ENCODE measurements at regions not wholly inside any gene's neighbourhood (a gene's known extent, or its start where the extent isn't known, plus 50 kb on each side); places are given as distances from the start of the nearest gene placed in this dataset.

DNA sequence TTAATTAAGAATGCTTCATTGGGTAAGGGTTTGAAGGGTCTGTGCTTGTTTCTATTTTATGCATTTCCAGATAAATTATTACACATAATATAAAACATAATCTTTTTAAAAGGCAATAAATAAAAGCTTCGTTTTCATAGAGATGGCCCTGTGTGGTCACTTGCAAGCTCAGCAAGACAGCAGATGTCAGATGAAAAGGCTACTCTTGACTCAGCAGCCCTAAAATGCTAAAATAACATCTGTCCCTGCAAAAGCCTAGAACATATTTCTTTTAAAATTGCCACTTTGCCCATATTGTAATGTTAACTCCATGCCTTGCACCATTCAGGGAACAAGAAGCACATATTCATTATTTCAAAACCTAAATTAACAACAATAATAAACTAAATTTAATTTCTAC is 349.4 kb downstream of the CNTN3 start:
- no peaks in the 10 kb centered on the region for H4K20me1 ChIP-seq (ENCODE audit: insufficient read depth)
- no peaks in the 10 kb centered on the region for H3K36me3 ChIP-seq (ENCODE audit: low read depth)
- intact Hi-C loops (cut with micrococcal nuclease; ENCODE audit: unreplicated experiment) = no loop called here
- H3K79me2 ChIP-seq (ENCODE audit: low read depth) = no peaks in the 10 kb centered on the region
- no peak for TF ChIP-seq EZH2 (IDR thresholded peaks at IDR 0.05; ENCODE audit: low read depth)
- TF ChIP-seq, protein P1, sequence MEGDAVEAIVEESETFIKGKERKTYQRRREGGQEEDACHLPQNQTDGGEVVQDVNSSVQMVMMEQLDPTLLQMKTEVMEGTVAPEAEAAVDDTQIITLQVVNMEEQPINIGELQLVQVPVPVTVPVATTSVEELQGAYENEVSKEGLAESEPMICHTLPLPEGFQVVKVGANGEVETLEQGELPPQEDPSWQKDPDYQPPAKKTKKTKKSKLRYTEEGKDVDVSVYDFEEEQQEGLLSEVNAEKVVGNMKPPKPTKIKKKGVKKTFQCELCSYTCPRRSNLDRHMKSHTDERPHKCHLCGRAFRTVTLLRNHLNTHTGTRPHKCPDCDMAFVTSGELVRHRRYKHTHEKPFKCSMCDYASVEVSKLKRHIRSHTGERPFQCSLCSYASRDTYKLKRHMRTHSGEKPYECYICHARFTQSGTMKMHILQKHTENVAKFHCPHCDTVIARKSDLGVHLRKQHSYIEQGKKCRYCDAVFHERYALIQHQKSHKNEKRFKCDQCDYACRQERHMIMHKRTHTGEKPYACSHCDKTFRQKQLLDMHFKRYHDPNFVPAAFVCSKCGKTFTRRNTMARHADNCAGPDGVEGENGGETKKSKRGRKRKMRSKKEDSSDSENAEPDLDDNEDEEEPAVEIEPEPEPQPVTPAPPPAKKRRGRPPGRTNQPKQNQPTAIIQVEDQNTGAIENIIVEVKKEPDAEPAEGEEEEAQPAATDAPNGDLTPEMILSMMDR (conservative IDR thresholded peaks at IDR 0.05) = no peak
- no TSS peak for BruUV-seq (replicated peaks)
- H3K9me2 ChIP-seq (ENCODE audit: insufficient read depth) = no peaks in the 10 kb centered on the region
- no peaks in the 10 kb centered on the region for H3K9me3 ChIP-seq (ENCODE audit: insufficient read depth, low read depth)
- no peak overlapping the region for H3K27ac ChIP-seq
- no peaks in the 10 kb centered on the region for H3K27me3 ChIP-seq (ENCODE audit: insufficient read depth, low read depth)
- no peak overlapping the region for H2AFZ ChIP-seq
- ChIA-PET CTCF (no interaction called here), POLR2A (ENCODE audit: unreplicated experiment) (no interaction called here)
- no peak overlapping the region for H3K4me3 ChIP-seq
- H3K4me2 ChIP-seq = no peak overlapping the region
- H3F3A ChIP-seq (ENCODE audit: insufficient read depth, low read depth) = no peaks in the 10 kb centered on the region
- no peaks in the 10 kb centered on the region for H3K4me1 ChIP-seq (replicated peaks; ENCODE audit: insufficient read depth)
- DNase-seq = no peak

DNA sequence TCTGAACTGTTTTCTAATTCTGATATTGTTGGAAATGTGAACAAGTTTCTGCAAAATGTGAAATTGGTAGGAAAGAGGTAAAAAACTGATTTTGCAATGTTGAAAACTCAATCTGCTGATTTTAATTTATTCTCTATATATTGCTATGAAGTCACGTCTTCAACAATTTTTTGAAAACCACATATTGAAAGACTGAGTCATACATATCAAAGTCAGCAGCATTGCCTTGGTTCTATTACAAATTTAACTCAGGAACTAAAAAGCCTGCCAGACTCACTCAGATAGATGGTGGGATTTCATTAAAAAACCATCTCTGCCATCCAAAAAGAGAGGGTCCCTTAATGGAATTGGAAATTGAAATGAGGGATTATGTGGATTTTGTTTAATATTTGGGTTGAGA is 351.4 kb downstream of the CNTN3 start:
- no peak overlapping the region for H3K4me3 ChIP-seq
- no peak overlapping the region for H2AFZ ChIP-seq
- no peaks in the 10 kb centered on the region for H4K20me1 ChIP-seq (ENCODE audit: insufficient read depth)
- no peaks in the 10 kb centered on the region for H3K36me3 ChIP-seq (ENCODE audit: low read depth)
- no peaks in the 10 kb centered on the region for H3K4me1 ChIP-seq (replicated peaks; ENCODE audit: insufficient read depth)
- H3K9me2 ChIP-seq (ENCODE audit: insufficient read depth) = no peaks in the 10 kb centered on the region
- no peak for TF ChIP-seq EZH2 (IDR thresholded peaks at IDR 0.05; ENCODE audit: low read depth)
- TF ChIP-seq, protein P1 (conservative IDR thresholded peaks at IDR 0.05) = no peak
- H3K9me3 ChIP-seq (ENCODE audit: insufficient read depth, low read depth) = no peaks in the 10 kb centered on the region
- BruUV-seq (replicated peaks) = no TSS peak
- no peaks in the 10 kb centered on the region for H3K27me3 ChIP-seq (ENCODE audit: insufficient read depth, low read depth)
- H3K4me2 ChIP-seq = no peak overlapping the region
- H3F3A ChIP-seq (ENCODE audit: insufficient read depth, low read depth) = no peaks in the 10 kb centered on the region
- H3K27ac ChIP-seq = no peak overlapping the region
- intact Hi-C loops (cut with micrococcal nuclease; ENCODE audit: unreplicated experiment) = no loop called here
- H3K79me2 ChIP-seq (ENCODE audit: low read depth) = no peaks in the 10 kb centered on the region
- ChIA-PET CTCF (no interaction called here), POLR2A (ENCODE audit: unreplicated experiment) (no interaction called here)
- no peak for DNase-seq

DNA sequence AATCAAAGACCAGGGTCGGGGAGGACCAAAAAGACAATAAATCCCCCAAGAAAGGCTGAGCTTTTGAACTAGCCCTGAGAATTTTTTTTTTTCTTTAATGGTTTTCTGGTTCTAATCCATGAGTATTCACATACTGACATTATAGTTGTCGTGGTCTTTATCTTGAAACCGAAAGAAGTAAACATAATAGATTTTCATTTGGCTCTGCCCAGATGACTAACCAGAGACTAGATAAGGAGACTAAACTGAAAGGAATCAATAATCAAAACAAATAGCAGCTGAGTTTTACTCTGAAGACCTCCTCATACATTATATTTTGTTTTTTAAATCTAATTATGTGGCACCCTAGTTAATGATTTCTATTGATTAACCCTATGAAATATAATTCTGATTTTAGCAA is 381.4 kb downstream of the CNTN3 start:
- Histone ChIP-seq H3F3A (ENCODE audit: insufficient read depth, low read depth) (no peaks in the 10 kb centered on the region), H3K4me1 (replicated peaks; ENCODE audit: insufficient read depth) (no peaks in the 10 kb centered on the region), H3K4me2 (no peak overlapping the region), H3K79me2 (ENCODE audit: low read depth) (no peaks in the 10 kb centered on the region), H2AFZ (no peak overlapping the region), H3K36me3 (ENCODE audit: low read depth) (no peaks in the 10 kb centered on the region), H3K4me3 (no peak overlapping the region), H3K27me3 (ENCODE audit: insufficient read depth, low read depth) (no peaks in the 10 kb centered on the region), H3K27ac (no peak overlapping the region), H3K9me3 (ENCODE audit: insufficient read depth, low read depth) (no peaks in the 10 kb centered on the region), H3K9me2 (ENCODE audit: insufficient read depth) (no peaks in the 10 kb centered on the region), H4K20me1 (ENCODE audit: insufficient read depth) (no peaks in the 10 kb centered on the region)
- no TSS peak for BruUV-seq (replicated peaks)
- no peak for TF ChIP-seq EZH2 (IDR thresholded peaks at IDR 0.05; ENCODE audit: low read depth)
- TF ChIP-seq, protein P1 (conservative IDR thresholded peaks at IDR 0.05) = no peak
- DNase-seq = no peak
- intact Hi-C loops (cut with micrococcal nuclease; ENCODE audit: unreplicated experiment) = no loop called here
- POLR2A ChIA-PET (ENCODE audit: unreplicated experiment) = no interaction called here
- CTCF ChIA-PET = no interaction called here

All from PC-9 (cell line).